RWPE1 (cell line): ENCODE measurements at regions not wholly inside any gene's neighbourhood (a gene's known extent, or its start where the extent isn't known, plus 50 kb on each side); places are given as distances from the start of the nearest gene placed in this dataset.

Experiments
- CTCF ChIA-PET: fragments of 350-600 bp; sonication (Branson Sonifier 250); formaldehyde crosslinking; extraction: SDS; loops from one replicate; lab custom pipeline; 2021; lab: Yijun Ruan, JAX
- POLR2A ChIA-PET: fragments of 400-600 bp; formaldehyde crosslinking; extraction: SDS; loops from one replicate; lab custom pipeline; 2020; ENCODE audit warnings: antibody characterized with exemption; ENCODE audit not compliant: low non-redundant PET; lab: Yijun Ruan, JAX
- DNase-seq: peaks from one replicate; pipeline ENCODE4 v3.0.0; 2012; ENCODE audit warnings: low spot score
- H3K27ac ChIP-seq: fragments of 450-650 bp; 2 replicates; pipeline ENCODE4 v1.5.1; 2017
- TF ChIP-seq, protein P1 (sequence below): fragments of 450-650 bp; conservative IDR thresholded peaks from 2 replicates; pipeline ENCODE4 v1.5.1; 2017; ENCODE audit warnings: low read depth, mild to moderate bottlenecking

DNA sequence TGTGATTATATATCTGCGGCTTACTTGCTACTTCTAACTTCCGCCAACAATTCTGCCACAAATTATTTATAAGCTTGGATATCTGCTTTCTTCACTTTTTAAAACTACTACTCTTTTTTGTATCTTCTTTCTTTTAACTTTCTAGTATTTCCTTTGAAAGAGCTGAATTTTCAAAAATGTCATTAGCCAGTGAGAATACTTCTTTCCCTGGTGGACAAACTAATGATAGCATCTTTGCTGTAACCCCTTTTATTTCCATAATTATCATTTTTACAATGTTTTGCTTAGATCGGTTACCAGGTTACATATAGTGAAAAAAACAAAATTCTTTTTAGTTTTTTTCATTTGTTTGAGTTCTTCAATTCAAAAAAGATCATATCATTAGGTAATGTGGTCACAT lies 355.9 kb upstream of the ADGRL4 start:
- CTCF ChIA-PET: interaction anchor here (0.6 kb wide), 1 partner anchor 9 kb away, joined by 4 read pairs; no protein-coding TSS in a partner anchor
- no peak overlapping the region for H3K27ac ChIP-seq
- POLR2A ChIA-PET: no interaction called here

DNA sequence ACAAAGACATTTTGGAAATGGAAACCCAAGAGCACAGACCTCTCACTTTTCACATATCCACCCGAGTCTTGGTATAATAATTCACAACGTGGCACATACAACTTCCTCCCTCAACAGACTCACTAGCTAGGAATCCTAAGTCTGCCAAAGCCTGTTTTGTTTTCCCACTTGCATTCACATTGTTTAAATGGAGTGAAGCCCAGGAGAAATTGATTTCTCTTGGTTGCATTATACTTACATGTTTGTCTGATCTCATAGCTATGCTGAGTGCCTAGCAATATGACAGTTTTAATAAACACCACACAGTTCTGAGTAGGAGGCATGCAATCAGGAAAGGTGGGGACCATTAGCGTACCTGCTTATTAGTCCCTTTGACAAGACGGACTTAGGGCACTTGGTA lies 348.6 kb upstream of the ADGRL4 start:
- DNase-seq: no peak
- TF ChIP-seq, protein P1, sequence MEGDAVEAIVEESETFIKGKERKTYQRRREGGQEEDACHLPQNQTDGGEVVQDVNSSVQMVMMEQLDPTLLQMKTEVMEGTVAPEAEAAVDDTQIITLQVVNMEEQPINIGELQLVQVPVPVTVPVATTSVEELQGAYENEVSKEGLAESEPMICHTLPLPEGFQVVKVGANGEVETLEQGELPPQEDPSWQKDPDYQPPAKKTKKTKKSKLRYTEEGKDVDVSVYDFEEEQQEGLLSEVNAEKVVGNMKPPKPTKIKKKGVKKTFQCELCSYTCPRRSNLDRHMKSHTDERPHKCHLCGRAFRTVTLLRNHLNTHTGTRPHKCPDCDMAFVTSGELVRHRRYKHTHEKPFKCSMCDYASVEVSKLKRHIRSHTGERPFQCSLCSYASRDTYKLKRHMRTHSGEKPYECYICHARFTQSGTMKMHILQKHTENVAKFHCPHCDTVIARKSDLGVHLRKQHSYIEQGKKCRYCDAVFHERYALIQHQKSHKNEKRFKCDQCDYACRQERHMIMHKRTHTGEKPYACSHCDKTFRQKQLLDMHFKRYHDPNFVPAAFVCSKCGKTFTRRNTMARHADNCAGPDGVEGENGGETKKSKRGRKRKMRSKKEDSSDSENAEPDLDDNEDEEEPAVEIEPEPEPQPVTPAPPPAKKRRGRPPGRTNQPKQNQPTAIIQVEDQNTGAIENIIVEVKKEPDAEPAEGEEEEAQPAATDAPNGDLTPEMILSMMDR: no peak
- POLR2A ChIA-PET: no interaction called here
- no peak overlapping the region for H3K27ac ChIP-seq
- CTCF ChIA-PET: interaction anchor here (0.7 to 2.1 kb wide), 3 partner anchors 95 to 699 kb away, joined by 3 to 9 read pairs (median 4); no protein-coding TSS in a partner anchor

More for the DNA sequence above, 355.9 kb upstream of the ADGRL4 start:
- TF ChIP-seq, protein P1: no peak
- DNase-seq: no peak

DNA sequence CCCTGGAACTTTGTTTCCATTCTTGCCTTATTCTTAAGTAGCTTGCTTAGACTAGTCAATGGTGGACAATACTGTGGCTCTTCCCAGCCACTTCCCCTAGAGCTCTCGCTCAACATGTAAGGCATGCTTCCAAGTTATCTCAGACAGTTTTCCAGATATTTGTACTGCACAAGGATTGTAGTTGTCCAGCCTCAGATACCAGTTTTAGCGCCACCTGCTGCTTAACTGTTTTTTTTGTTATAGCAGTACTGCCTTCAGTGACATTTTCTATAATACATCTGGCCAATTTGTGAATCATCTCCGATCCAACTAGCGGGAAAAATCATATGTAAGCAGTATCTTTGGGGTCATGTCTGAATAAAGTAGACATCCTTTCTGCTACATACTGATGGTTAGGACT lies 346.7 kb upstream of the ADGRL4 start:
- POLR2A ChIA-PET: no interaction called here
- no peak overlapping the region for H3K27ac ChIP-seq
- TF ChIP-seq, protein P1: 0 out of 2 replicates have a peak, but pooled peaks have one; percentile 27
- peak; percentile 25 for DNase-seq
- CTCF ChIA-PET: interaction anchor here (0.5 to 2.1 kb wide), 8 partner anchors 9 to 390 kb away, joined by 3 to 9 read pairs (median 4); no protein-coding TSS in a partner anchor

DNA sequence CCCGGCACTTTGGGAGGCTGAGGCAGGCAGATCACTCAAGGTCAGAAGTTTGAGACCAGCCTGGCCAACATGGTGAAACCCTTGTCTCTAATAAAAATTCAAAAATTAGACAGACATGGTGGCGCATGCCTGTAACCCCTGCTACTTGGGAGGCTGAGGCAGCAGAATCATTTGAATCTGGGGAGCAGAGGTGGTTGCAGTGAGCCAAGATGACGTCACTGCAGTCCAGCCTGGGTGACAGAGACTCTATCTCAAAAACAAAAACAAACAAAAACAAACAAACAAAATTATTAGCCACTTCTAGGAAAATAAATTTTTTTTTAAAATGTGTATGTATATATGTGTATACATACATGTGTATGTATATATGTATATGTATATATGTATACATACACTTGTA lies 320.3 kb upstream of the ADGRL4 start:
- CTCF ChIA-PET: no interaction called here
- POLR2A ChIA-PET: no interaction called here
- H3K27ac ChIP-seq: no peak overlapping the region
- TF ChIP-seq, protein P1: no peak
- no peak for DNase-seq

DNA sequence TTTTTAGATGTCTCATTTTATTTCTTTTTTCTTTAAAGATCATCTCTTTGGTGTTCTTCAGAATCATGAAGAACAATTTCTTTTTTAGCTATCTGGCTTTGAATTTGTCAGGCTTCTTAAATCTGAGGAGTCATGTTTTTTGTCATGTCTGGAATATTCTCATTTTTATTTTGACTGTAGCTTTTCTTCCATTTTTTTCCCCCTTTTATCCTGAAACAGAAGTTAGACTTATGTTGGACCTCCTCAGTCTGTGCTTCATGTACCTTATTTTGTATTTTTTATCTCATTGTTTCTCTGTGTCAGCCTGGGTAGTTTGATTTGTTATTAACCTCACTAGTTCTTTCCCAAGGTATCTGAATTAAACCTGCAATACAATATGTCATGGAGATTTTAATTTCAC lies 319.2 kb upstream of the ADGRL4 start:
- no peak for DNase-seq
- CTCF ChIA-PET: interaction anchor here (0.7 kb wide), 1 partner anchor 21 kb away, joined by 3 read pairs; no protein-coding TSS in a partner anchor
- POLR2A ChIA-PET: no interaction called here

DNA sequence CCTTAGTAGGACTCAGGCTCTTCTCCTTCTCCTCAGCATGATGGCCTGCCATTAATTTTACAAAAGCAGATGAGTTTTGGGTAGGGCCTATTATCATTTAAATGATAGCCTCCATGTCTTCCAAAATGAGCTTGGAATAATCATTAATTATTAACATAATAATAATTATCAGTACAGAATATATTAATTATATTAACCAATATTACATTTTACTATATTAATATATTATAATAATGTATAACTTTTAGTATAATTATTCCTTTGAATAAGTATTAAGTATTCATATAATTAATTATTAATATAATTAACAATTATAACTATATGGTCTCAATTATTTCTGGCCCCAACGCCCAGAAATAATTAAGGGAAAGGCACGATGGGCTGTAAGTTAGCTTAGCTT lies 318.6 kb upstream of the ADGRL4 start:
- POLR2A ChIA-PET: no interaction called here
- no peak for DNase-seq

More for the DNA sequence above, 319.2 kb upstream of the ADGRL4 start:
- no peak overlapping the region for H3K27ac ChIP-seq
- TF ChIP-seq, protein P1: no peak

More for the DNA sequence above, 318.6 kb upstream of the ADGRL4 start:
- H3K27ac ChIP-seq: no peak overlapping the region
- CTCF ChIA-PET: no interaction called here
- TF ChIP-seq, protein P1: no peak
